Neural cell (in vitro differentiated cells): ENCODE measurements at regions not wholly inside any gene's neighbourhood (a gene's known extent, or its start where the extent isn't known, plus 50 kb on each side); places are given as distances from the start of the nearest gene placed in this dataset.
A peak's percentile ranks its signal among the peaks of the same experiment; 100 is the strongest.

ENCODE experiments used
- H2AFZ ChIP-seq: fragments of 200-600, 300-800 bp; sonication (generic), shearing (Covaris generic); 2 replicates; pipeline ENCODE4 v1.6.0; 2014; ENCODE audit warnings: low read depth, mild to moderate bottlenecking, antibody characterized with exemption, low read length, moderate library complexity
- H3F3A ChIP-seq: fragments of 200-600 bp; shearing (Covaris generic); 2 replicates; pipeline ENCODE4 v1.6.1; 2016; ENCODE audit warnings: mild to moderate bottlenecking, moderate library complexity, mixed read lengths, antibody characterized with exemption, low read length; ENCODE audit not compliant: insufficient read depth, poor library complexity, severe bottlenecking
- H3K27ac ChIP-seq: fragments of 200-600, 300-800 bp; sonication (generic), shearing (Covaris generic); 2 replicates; pipeline ENCODE4 v1.5.1; 2014; ENCODE audit warnings: mild to moderate bottlenecking, low read length, moderate library complexity
- H3K27me3 ChIP-seq: fragments of 300-800, 200-600 bp; sonication (generic), shearing (Covaris generic); 2 replicates; pipeline ENCODE4 v1.6.0; 2014; ENCODE audit warnings: mild to moderate bottlenecking, low read depth, low read length, moderate library complexity; ENCODE audit not compliant: insufficient read depth
- H3K36me3 ChIP-seq: fragments of 300-800, 200-600 bp; sonication (generic), shearing (Covaris generic); 2 replicates; pipeline ENCODE4 v1.5.1; 2014; ENCODE audit warnings: mild to moderate bottlenecking, antibody characterized with exemption, low read length, moderate library complexity; ENCODE audit not compliant: insufficient read depth
- H3K4me2 ChIP-seq: fragments of 300-800, 200-600 bp; sonication (generic), shearing (Covaris generic); 2 replicates; pipeline ENCODE4 v1.6.0; 2014; ENCODE audit warnings: mild to moderate bottlenecking, low read length
- H3K4me3 ChIP-seq: fragments of 300-800, 200-600 bp; sonication (generic), shearing (Covaris generic); 2 replicates; pipeline ENCODE4 v1.5.1; 2014; ENCODE audit warnings: mild to moderate bottlenecking, low read length, moderate library complexity
- H3K79me2 ChIP-seq: fragments of 200-600 bp; shearing (Covaris generic); replicated peaks from 2 replicates; pipeline ENCODE4 v1.6.0; 2014; ENCODE audit warnings: mild to moderate bottlenecking, low read length, moderate library complexity; ENCODE audit not compliant: insufficient read depth
- H3K9ac ChIP-seq: fragments of 300-800, 200-600 bp; sonication (generic), shearing (Covaris generic); 2 replicates; pipeline ENCODE4 v1.6.1; 2016; ENCODE audit warnings: mild to moderate bottlenecking, low read length, mixed read lengths
- H3K9me2 ChIP-seq: fragments of 200-600 bp; shearing (Covaris generic); 2 replicates; pipeline ENCODE4 v1.6.1; 2016; ENCODE audit warnings: mild to moderate bottlenecking, low read length, mixed read lengths; ENCODE audit not compliant: insufficient read depth
- H3K9me3 ChIP-seq: fragments of 200-600, 300-800 bp; sonication (generic), shearing (Covaris generic); 2 replicates; pipeline ENCODE4 v1.6.1; 2016; ENCODE audit warnings: mild to moderate bottlenecking, mixed run types, low read length, moderate library complexity, mixed read lengths
- H4K20me1 ChIP-seq: fragments of 200-600 bp; shearing (Covaris generic); 2 replicates; pipeline ENCODE4 v1.6.1; 2016; ENCODE audit warnings: mild to moderate bottlenecking, mixed run types; ENCODE audit not compliant: insufficient read depth
- EP300 ChIP-seq: fragments of 450-650 bp; conservative IDR thresholded peaks from 2 replicates; pipeline ENCODE4 v1.6.1; 2014; ENCODE audit warnings: antibody characterized with exemption, mild to moderate bottlenecking, moderate library complexity; ENCODE audit not compliant: poor library complexity, severe bottlenecking
- EZH2 ChIP-seq: fragments of 200-600, 300-800 bp; shearing (Covaris generic), sonication (generic); IDR thresholded peaks from 2 replicates; pipeline ENCODE4 v1.6.1; 2014; ENCODE audit warnings: antibody characterized with exemption, low read length, borderline replicate concordance, mild to moderate bottlenecking; ENCODE audit not compliant: insufficient read depth, poor library complexity, severe bottlenecking
- MXI1 ChIP-seq: fragments of 450-650 bp; conservative IDR thresholded peaks from 2 replicates; pipeline ENCODE4 v1.6.1; 2014; ENCODE audit warnings: antibody characterized with exemption, mild to moderate bottlenecking; ENCODE audit not compliant: poor library complexity, severe bottlenecking
- POLR2AphosphoS5 ChIP-seq: IDR thresholded peaks from 2 replicates; pipeline ENCODE4 v1.6.1; 2012
- RAD21 ChIP-seq: fragments of 450-650 bp; conservative IDR thresholded peaks from 2 replicates; pipeline ENCODE4 v1.6.1; 2014; ENCODE audit warnings: antibody characterized with exemption, mild to moderate bottlenecking, moderate library complexity
- SMC3 ChIP-seq: fragments of 450-650 bp; conservative IDR thresholded peaks from 2 replicates; pipeline ENCODE4 v1.6.1; 2014; ENCODE audit warnings: antibody characterized with exemption, mild to moderate bottlenecking, moderate library complexity; ENCODE audit not compliant: poor library complexity
- TAF1 ChIP-seq: IDR thresholded peaks from 2 replicates; pipeline ENCODE4 v1.6.1; 2012; ENCODE audit warnings: low read depth
- TF ChIP-seq, protein P1 (sequence below): fragments of 450-650 bp; IDR thresholded peaks from 2 replicates; pipeline ENCODE4 v1.5.1; 2014; ENCODE audit warnings: antibody characterized with exemption, mild to moderate bottlenecking, moderate library complexity; ENCODE audit not compliant: poor library complexity, severe bottlenecking
- TF ChIP-seq, protein P2 (sequence below): IDR thresholded peaks from 2 replicates; pipeline ENCODE4 v1.6.1; 2012; ENCODE audit warnings: borderline replicate concordance

GRCh38 chr11:109076870-109077269, 345.1 kb upstream of the C11orf87 start:
- Histone ChIP-seq H3F3A (peaks cover 3% of the 10 kb centered on the region), H3K9me2 (no peaks in the 10 kb centered on the region), H3K4me2 (no peak overlapping the region), H3K9ac (peak overlapping the region; percentile 50), H3K27ac (peak overlapping the region; percentile 90), H3K4me3 (peak overlapping the region; percentile 31), H3K79me2 (no peaks in the 10 kb centered on the region), H3K27me3 (no peaks in the 10 kb centered on the region), H2AFZ (peak overlapping the region; percentile 15), H4K20me1 (no peaks in the 10 kb centered on the region), H3K9me3 (no peaks in the 10 kb centered on the region), H3K36me3 (no peaks in the 10 kb centered on the region)
- no peak for TF ChIP-seq SMC3
- TF ChIP-seq RAD21: no peak
- TF ChIP-seq TAF1: no peak
- TF ChIP-seq, protein P1, sequence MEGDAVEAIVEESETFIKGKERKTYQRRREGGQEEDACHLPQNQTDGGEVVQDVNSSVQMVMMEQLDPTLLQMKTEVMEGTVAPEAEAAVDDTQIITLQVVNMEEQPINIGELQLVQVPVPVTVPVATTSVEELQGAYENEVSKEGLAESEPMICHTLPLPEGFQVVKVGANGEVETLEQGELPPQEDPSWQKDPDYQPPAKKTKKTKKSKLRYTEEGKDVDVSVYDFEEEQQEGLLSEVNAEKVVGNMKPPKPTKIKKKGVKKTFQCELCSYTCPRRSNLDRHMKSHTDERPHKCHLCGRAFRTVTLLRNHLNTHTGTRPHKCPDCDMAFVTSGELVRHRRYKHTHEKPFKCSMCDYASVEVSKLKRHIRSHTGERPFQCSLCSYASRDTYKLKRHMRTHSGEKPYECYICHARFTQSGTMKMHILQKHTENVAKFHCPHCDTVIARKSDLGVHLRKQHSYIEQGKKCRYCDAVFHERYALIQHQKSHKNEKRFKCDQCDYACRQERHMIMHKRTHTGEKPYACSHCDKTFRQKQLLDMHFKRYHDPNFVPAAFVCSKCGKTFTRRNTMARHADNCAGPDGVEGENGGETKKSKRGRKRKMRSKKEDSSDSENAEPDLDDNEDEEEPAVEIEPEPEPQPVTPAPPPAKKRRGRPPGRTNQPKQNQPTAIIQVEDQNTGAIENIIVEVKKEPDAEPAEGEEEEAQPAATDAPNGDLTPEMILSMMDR: no peak
- no peak for TF ChIP-seq EP300
- no peak for TF ChIP-seq MXI1

DNA sequence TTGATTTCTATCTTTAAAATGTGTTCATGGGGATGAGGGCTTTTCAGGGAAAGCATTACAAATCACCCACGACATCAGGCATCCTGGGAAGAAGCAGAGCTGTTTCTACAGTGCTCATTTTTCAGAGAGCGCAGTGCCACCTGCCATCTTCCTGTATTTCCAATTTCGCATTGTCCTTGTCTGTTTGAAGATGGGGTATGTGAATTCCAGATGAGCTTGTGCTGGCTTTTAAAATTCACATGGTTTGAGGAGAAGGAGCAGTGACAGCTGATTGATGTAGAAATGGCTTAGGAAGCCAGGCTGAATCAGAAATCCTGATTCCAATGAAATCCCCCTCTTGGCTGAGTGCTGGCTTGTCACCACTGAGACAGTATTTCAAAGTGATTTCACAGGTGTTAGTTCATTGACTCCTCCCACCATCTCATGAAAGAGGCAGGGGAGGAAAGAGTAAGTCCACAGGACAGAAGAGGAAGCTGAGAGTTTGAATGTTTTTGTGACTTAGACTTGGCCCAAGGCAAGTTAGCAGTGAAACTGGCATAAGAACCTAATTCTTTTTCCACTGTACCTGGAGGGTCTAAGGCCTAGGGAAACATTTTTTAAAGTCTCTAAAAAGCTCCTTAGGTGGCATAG, 344.6 kb upstream of the C11orf87 start:
- Histone ChIP-seq H3K27ac (peak overlapping the region; percentile 90), H3K9me3 (no peaks in the 10 kb centered on the region), H3K36me3 (no peaks in the 10 kb centered on the region), H3K4me2 (peak overlapping the region; percentile 45), H3K9me2 (no peaks in the 10 kb centered on the region), H3K79me2 (no peaks in the 10 kb centered on the region), H3F3A (peaks cover 3% of the 10 kb centered on the region), H4K20me1 (no peaks in the 10 kb centered on the region), H3K27me3 (no peaks in the 10 kb centered on the region), H2AFZ (peak overlapping the region; percentile 15), H3K4me3 (peak overlapping the region; percentile 31), H3K9ac (peak overlapping the region; percentile 50)
- TF ChIP-seq EP300: peak; percentile 91
- no peak for TF ChIP-seq TAF1
- peak; percentile 58 for TF ChIP-seq RAD21
- TF ChIP-seq, protein P2, sequence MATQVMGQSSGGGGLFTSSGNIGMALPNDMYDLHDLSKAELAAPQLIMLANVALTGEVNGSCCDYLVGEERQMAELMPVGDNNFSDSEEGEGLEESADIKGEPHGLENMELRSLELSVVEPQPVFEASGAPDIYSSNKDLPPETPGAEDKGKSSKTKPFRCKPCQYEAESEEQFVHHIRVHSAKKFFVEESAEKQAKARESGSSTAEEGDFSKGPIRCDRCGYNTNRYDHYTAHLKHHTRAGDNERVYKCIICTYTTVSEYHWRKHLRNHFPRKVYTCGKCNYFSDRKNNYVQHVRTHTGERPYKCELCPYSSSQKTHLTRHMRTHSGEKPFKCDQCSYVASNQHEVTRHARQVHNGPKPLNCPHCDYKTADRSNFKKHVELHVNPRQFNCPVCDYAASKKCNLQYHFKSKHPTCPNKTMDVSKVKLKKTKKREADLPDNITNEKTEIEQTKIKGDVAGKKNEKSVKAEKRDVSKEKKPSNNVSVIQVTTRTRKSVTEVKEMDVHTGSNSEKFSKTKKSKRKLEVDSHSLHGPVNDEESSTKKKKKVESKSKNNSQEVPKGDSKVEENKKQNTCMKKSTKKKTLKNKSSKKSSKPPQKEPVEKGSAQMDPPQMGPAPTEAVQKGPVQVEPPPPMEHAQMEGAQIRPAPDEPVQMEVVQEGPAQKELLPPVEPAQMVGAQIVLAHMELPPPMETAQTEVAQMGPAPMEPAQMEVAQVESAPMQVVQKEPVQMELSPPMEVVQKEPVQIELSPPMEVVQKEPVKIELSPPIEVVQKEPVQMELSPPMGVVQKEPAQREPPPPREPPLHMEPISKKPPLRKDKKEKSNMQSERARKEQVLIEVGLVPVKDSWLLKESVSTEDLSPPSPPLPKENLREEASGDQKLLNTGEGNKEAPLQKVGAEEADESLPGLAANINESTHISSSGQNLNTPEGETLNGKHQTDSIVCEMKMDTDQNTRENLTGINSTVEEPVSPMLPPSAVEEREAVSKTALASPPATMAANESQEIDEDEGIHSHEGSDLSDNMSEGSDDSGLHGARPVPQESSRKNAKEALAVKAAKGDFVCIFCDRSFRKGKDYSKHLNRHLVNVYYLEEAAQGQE: peak; percentile 94
- TF ChIP-seq EZH2: no peak
- peak; percentile 59 for TF ChIP-seq POLR2AphosphoS5
- TF ChIP-seq MXI1: no peak
- TF ChIP-seq, protein P1: peak; percentile 36
- TF ChIP-seq SMC3: peak; percentile 49
